Caco-2 (cell line): ENCODE measurements at regions not wholly inside any gene's neighbourhood (a gene's known extent, or its start where the extent isn't known, plus 50 kb on each side); places are given as distances from the start of the nearest gene placed in this dataset.

Experiments
- BruUV-seq: library from RNA; stranded (reverse); fragments of 400-500 nt; replicated peaks from 2 replicates; lab custom pipeline; 2021; lab: Mats Ljungman, UMichigan
- CTCF ChIA-PET: fragments of 300-600 bp; sonication (Branson Sonifier 250); formaldehyde crosslinking; loops from one replicate; lab custom pipeline; 2022; ENCODE audit warnings: antibody characterized with exemption; lab: Charles Lee
- POLR2A ChIA-PET: fragments of 300-600 bp; sonication (Branson Sonifier 250); formaldehyde crosslinking; loops from one replicate; lab custom pipeline; 2022; ENCODE audit warnings: antibody characterized with exemption; lab: Charles Lee
- DNase-seq, 2 experiments: peaks; one replicate each; pipeline versions ENCODE4 v3.0.0 to v3.0.0-alpha.2; 2020 to 2022
- H3K27me3 ChIP-seq: replicated peaks from 2 replicates; pipeline ENCODE4 v1.6.0; 2011; ENCODE audit warnings: low read length; ENCODE audit not compliant: control insufficient read depth, insufficient read depth
- H3K36me3 ChIP-seq: 2 replicates; pipeline ENCODE4 v1.5.1; 2011; ENCODE audit warnings: low read length; ENCODE audit not compliant: control insufficient read depth, insufficient read depth
- H3K4me1 ChIP-seq: fragments of 250-450 bp; sonication (Bioruptor Pico); 2 replicates; pipeline ENCODE4 v1.5.1; 2020; ENCODE audit warnings: mild to moderate bottlenecking
- H3K4me3 ChIP-seq: 2 replicates; pipeline ENCODE4 v1.5.1; 2011; ENCODE audit warnings: low read depth, mild to moderate bottlenecking, control low read depth, low read length
- H3K9me3 ChIP-seq: fragments of 250-450 bp; sonication (Bioruptor Pico); 2 replicates; pipeline ENCODE4 v1.5.1; 2020; ENCODE audit warnings: mild to moderate bottlenecking, moderate library complexity
- H3K27ac Mint-ChIP-seq: one replicate; pipeline ENCODE4 v1.8.0; 2022; ENCODE audit warnings: mixed read lengths; ENCODE audit not compliant: unreplicated experiment
- H3K27me3 Mint-ChIP-seq: one replicate; pipeline ENCODE4 v1.8.0; 2022; ENCODE audit warnings: mixed read lengths; ENCODE audit not compliant: insufficient read depth, unreplicated experiment
- H3K36me3 Mint-ChIP-seq: one replicate; pipeline ENCODE4 v1.8.0; 2022; ENCODE audit warnings: mild to moderate bottlenecking, mixed read lengths; ENCODE audit not compliant: insufficient read depth, unreplicated experiment
- H3K4me1 Mint-ChIP-seq: one replicate; pipeline ENCODE4 v1.8.0; 2022; ENCODE audit warnings: low read depth, mixed read lengths; ENCODE audit not compliant: unreplicated experiment
- H3K4me3 Mint-ChIP-seq: one replicate; pipeline ENCODE4 v1.8.0; 2022; ENCODE audit warnings: mild to moderate bottlenecking, moderate library complexity, mixed read lengths; ENCODE audit not compliant: unreplicated experiment
- H3K9me3 Mint-ChIP-seq: one replicate; pipeline ENCODE4 v1.8.0; 2022; ENCODE audit warnings: mixed read lengths; ENCODE audit not compliant: unreplicated experiment
- intact Hi-C: fragments of 100-400 bp; cut with micrococcal nuclease; formaldehyde crosslinking; loops from one replicate; pipeline ENCODE4 v1.10.0; 2022; ENCODE audit not compliant: unreplicated experiment
- TF ChIP-seq, protein P1 (sequence below), 2 experiments: fragments of 200-600 bp in 1 of 2; IDR thresholded peaks; 1 replicate in 1 of 2; 2 replicates in 1 of 2; pipeline versions ENCODE4 v1.5.1 to v1.8.0; 2011 to 2022; ENCODE audit warnings: antibody characterized with exemption in 1 of 2, control low read depth in 1 of 2, inconsistent platforms in 1 of 2, low read depth in 1 of 2, low read length in 1 of 2, mild to moderate bottlenecking in 1 of 2, moderate library complexity in 1 of 2; ENCODE audit not compliant: insufficient read depth in 1 of 2, severe bottlenecking in 1 of 2, unreplicated experiment in 1 of 2

DNA sequence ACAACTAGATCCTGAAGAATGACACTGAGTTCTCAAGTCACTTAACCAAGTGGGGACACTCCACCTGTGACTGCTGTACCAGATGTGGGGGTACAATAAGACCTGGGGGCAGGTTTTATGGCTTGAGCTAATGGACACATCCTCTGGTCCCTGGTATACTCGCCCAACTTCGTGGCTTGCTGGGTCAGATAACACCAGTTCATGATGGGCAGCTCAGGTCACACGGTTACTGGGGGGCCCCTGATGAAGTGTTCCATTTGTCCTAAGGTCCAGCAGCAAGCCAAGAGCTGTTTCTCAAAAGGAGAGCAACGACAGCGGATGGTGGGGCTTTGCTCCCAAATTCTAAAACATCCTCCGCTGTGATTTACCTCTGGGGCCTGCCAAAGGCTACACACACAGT, 1368.4 kb downstream of the BRD1 start:
- POLR2A ChIA-PET = no interaction called here
- Histone ChIP-seq H3K36me3 (no peaks in the 10 kb centered on the region), H3K9me3 (no peaks in the 10 kb centered on the region), H3K27me3 (no peaks in the 10 kb centered on the region), H3K4me1 (no peaks in the 10 kb centered on the region), H3K4me3 (no peak overlapping the region)
- no TSS peak for BruUV-seq
- H3K36me3 Mint-ChIP-seq = no peaks in the 10 kb centered on the region
- peaks cover 6% of the 10 kb centered on the region for H3K27me3 Mint-ChIP-seq
- DNase-seq = no peak
- intact Hi-C loops = no loop called here
- CTCF ChIA-PET = no interaction called here
- no peak overlapping the region for H3K4me3 Mint-ChIP-seq
- H3K4me1 Mint-ChIP-seq = no peaks in the 10 kb centered on the region
- no peaks in the 10 kb centered on the region for H3K9me3 Mint-ChIP-seq
- H3K27ac Mint-ChIP-seq = no peak overlapping the region
- TF ChIP-seq, protein P1, sequence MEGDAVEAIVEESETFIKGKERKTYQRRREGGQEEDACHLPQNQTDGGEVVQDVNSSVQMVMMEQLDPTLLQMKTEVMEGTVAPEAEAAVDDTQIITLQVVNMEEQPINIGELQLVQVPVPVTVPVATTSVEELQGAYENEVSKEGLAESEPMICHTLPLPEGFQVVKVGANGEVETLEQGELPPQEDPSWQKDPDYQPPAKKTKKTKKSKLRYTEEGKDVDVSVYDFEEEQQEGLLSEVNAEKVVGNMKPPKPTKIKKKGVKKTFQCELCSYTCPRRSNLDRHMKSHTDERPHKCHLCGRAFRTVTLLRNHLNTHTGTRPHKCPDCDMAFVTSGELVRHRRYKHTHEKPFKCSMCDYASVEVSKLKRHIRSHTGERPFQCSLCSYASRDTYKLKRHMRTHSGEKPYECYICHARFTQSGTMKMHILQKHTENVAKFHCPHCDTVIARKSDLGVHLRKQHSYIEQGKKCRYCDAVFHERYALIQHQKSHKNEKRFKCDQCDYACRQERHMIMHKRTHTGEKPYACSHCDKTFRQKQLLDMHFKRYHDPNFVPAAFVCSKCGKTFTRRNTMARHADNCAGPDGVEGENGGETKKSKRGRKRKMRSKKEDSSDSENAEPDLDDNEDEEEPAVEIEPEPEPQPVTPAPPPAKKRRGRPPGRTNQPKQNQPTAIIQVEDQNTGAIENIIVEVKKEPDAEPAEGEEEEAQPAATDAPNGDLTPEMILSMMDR (IDR thresholded peaks at IDR 0.05; ENCODE audit: insufficient read depth in 1 of 2, low read depth in 1 of 2, low read length in 1 of 2, severe bottlenecking in 1 of 2, unreplicated experiment in 1 of 2) = no peak

DNA sequence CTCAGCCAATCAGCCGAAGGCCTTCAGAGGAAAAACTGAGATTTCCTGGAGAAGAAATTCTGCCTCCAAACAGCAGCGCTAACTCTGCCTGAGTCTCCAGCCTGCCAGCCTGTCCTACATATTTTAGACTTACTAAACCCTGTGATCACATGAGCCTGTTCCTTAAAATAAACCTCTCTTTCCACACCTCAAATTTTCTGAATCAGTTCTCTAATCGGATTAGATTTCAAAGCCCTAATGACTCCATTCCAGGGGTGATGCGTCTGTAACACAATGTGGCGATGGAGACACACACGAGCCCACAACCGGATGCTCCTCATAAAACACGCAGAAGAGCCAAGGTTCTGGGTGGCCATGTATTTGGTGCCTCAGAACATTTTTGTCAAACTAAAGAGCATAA, 1371.2 kb downstream of the BRD1 start:
- CTCF ChIA-PET = no interaction called here
- H3K27me3 ChIP-seq = no peaks in the 10 kb centered on the region

DNA sequence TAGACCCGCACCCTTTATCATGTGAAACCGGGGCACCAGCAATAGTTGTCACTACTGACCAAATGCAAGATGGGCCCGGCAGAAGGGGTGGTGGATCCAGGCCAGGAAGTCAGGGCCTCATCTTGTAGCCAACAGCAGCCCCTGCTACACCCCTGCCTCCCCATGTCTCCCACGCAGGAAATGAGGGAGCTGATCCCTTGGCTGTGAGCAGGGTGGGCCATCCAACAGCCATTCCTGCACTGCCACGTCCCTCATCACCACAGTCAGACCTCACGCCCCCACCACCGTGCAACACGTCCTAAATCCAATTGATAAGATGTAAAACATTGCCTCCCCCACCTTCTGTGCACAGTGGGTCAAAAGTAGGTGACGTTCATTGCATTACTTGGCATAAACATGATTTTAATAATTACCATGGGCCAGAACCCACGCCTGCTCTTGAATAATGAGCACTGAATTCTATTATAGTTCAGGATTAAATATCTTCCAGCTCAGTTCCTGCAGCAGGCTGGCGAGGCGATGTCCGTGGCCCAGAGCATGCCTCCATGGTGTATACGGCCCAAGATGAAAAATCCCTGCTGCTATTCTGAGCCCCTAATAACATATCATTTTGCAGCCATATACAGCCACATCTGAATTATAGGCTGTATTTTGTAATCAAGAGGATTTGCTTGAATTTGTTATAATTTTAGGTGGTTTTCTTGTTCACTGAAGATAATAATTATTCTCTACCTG, 1373.8 kb downstream of the BRD1 start:
- TF ChIP-seq, protein P1 (IDR thresholded peaks at IDR 0.05; ENCODE audit: insufficient read depth in 1 of 2, low read depth in 1 of 2, low read length in 1 of 2, severe bottlenecking in 1 of 2, unreplicated experiment in 1 of 2) = no peak
- Mint-ChIP-seq H3K36me3 (no peaks in the 10 kb centered on the region), H3K4me1 (no peaks in the 10 kb centered on the region), H3K4me3 (no peak overlapping the region), H3K9me3 (no peaks in the 10 kb centered on the region), H3K27me3 (peaks cover 10% of the 10 kb centered on the region), H3K27ac (no peak overlapping the region)
- Histone ChIP-seq H3K36me3 (no peaks in the 10 kb centered on the region), H3K4me3 (no peak overlapping the region), H3K9me3 (no peaks in the 10 kb centered on the region), H3K27me3 (no peaks in the 10 kb centered on the region), H3K4me1 (no peaks in the 10 kb centered on the region)
- ChIA-PET CTCF (no interaction called here), POLR2A (no interaction called here)
- no TSS peak for BruUV-seq
- intact Hi-C loops = no loop called here
- no peak for DNase-seq

More for the DNA sequence above, 1371.2 kb downstream of the BRD1 start:
- no peaks in the 10 kb centered on the region for H3K36me3 Mint-ChIP-seq
- no peak overlapping the region for H3K4me3 Mint-ChIP-seq
- no peaks in the 10 kb centered on the region for H3K9me3 Mint-ChIP-seq
- BruUV-seq = no TSS peak
- H3K4me3 ChIP-seq = no peak overlapping the region
- no peaks in the 10 kb centered on the region for H3K36me3 ChIP-seq
- no peaks in the 10 kb centered on the region for H3K4me1 ChIP-seq
- H3K4me1 Mint-ChIP-seq = no peaks in the 10 kb centered on the region
- POLR2A ChIA-PET = no interaction called here
- no peak for DNase-seq
- peaks cover 10% of the 10 kb centered on the region for H3K27me3 Mint-ChIP-seq
- TF ChIP-seq, protein P1 (IDR thresholded peaks at IDR 0.05; ENCODE audit: insufficient read depth in 1 of 2, low read depth in 1 of 2, low read length in 1 of 2, severe bottlenecking in 1 of 2, unreplicated experiment in 1 of 2) = no peak
- intact Hi-C loops = no loop called here
- H3K27ac Mint-ChIP-seq = no peak overlapping the region
- H3K9me3 ChIP-seq = no peaks in the 10 kb centered on the region
